HepG2 (cell line): ENCODE measurements at regions not wholly inside any gene's neighbourhood (a gene's known extent, or its start where the extent isn't known, plus 50 kb on each side); places are given as distances from the start of the nearest gene placed in this dataset.
A peak's percentile ranks its signal among the peaks of the same experiment; 100 is the strongest.

ENCODE experiments used
- ATF4 ChIP-seq, 2 experiments: fragments of 450-650 bp in 1 of 2; sonication (generic) in 1 of 2; formaldehyde crosslinking; IDR thresholded peaks; 2 replicates each; pipeline versions ENCODE4 v1.5.0 to v1.8.0; 2020 to 2022; ENCODE audit warnings: mild to moderate bottlenecking in 1 of 2, missing genetic modification reagents in 1 of 2
- BHLHE40 ChIP-seq: IDR thresholded peaks from 2 replicates; pipeline ENCODE4 v1.6.1; 2011; ENCODE audit warnings: low read length, improper control_type of control experiment
- CREBL2 ChIP-seq: sonication (generic); formaldehyde crosslinking; IDR thresholded peaks from 2 replicates; pipeline ENCODE4 v1.8.1; 2023; ENCODE audit warnings: missing genetic modification reagents, mild to moderate bottlenecking, borderline replicate concordance
- DPF2 ChIP-seq: sonication (generic); formaldehyde crosslinking; IDR thresholded peaks from 2 replicates; pipeline ENCODE4 v1.4.0; 2020; ENCODE audit warnings: mild to moderate bottlenecking, low read depth, missing genetic modification reagents, borderline replicate concordance
- EHMT2 ChIP-seq: fragments of 200-600 bp; sonication (generic); IDR thresholded peaks from 2 replicates; pipeline ENCODE4 v1.7.0; 2017; ENCODE audit warnings: antibody characterized with exemption, low read depth, low read length, borderline replicate concordance
- FOSL2 ChIP-seq: sonication (generic); formaldehyde crosslinking; IDR thresholded peaks from 2 replicates; pipeline ENCODE4 v1.4.0; 2020; ENCODE audit warnings: missing genetic modification reagents
- FOXP1 ChIP-seq, 2 experiments: fragments of 450-650 bp in 1 of 2; IDR thresholded peaks; 2 replicates each; pipeline ENCODE4 v1.6.1; 2017 to 2018; ENCODE audit warnings: antibody characterized with exemption in 1 of 2
- GATAD1 ChIP-seq: IDR thresholded peaks from 2 replicates; pipeline ENCODE4 v1.6.1; 2016; ENCODE audit warnings: missing genetic modification reagents, missing compliant biosample characterization
- GZF1 ChIP-seq: sonication (generic); formaldehyde crosslinking; IDR thresholded peaks from 2 replicates; pipeline ENCODE4 v1.5.1; 2020; ENCODE audit warnings: mild to moderate bottlenecking, missing genetic modification reagents
- MEF2D ChIP-seq: sonication (generic); formaldehyde crosslinking; IDR thresholded peaks from 2 replicates; pipeline ENCODE4 v1.5.1; 2020; ENCODE audit warnings: mild to moderate bottlenecking, missing genetic modification reagents
- MIER3 ChIP-seq: IDR thresholded peaks from 2 replicates; pipeline ENCODE4 v1.6.1; 2016; ENCODE audit warnings: missing compliant biosample characterization, borderline replicate concordance
- NFKBIZ ChIP-seq: IDR thresholded peaks from 2 replicates; pipeline ENCODE4 v1.6.1; 2018; ENCODE audit warnings: missing genetic modification reagents, missing compliant biosample characterization
- RFXAP ChIP-seq: sonication (generic); formaldehyde crosslinking; IDR thresholded peaks from 2 replicates; pipeline ENCODE4 v1.4.0; 2020; ENCODE audit warnings: missing genetic modification reagents, borderline replicate concordance
- SNAPC5 ChIP-seq: sonication (generic); formaldehyde crosslinking; IDR thresholded peaks from 2 replicates; pipeline ENCODE4 v1.8.1; 2023; ENCODE audit warnings: mild to moderate bottlenecking, missing genetic modification reagents, borderline replicate concordance
- SRSF4 ChIP-seq: fragments of 200-400 bp; formaldehyde crosslinking; IDR thresholded peaks from one replicate; pipeline ENCODE4 v1.6.1; 2018; ENCODE audit warnings: mild to moderate bottlenecking, low read depth, low read length, moderate library complexity; ENCODE audit not compliant: poor library complexity, severe bottlenecking
- TFE3 ChIP-seq: IDR thresholded peaks from 2 replicates; pipeline ENCODE4 v1.6.1; 2016
- ZBTB2 ChIP-seq: sonication (generic); formaldehyde crosslinking; IDR thresholded peaks from 2 replicates; pipeline ENCODE4 v1.8.0; 2022; ENCODE audit warnings: low read depth, missing genetic modification reagents
- ZNF225 ChIP-seq: sonication (generic); formaldehyde crosslinking; IDR thresholded peaks from 2 replicates; pipeline ENCODE4 v1.4.0; 2020; ENCODE audit warnings: mild to moderate bottlenecking, missing genetic modification reagents
- ZNF580 ChIP-seq: IDR thresholded peaks from 2 replicates; pipeline ENCODE4 v1.6.1; 2016; ENCODE audit warnings: low read depth, borderline replicate concordance
- ZNF709 ChIP-seq: sonication (generic); formaldehyde crosslinking; IDR thresholded peaks from 2 replicates; pipeline ENCODE4 v1.5.0; 2020; ENCODE audit warnings: mild to moderate bottlenecking, missing genetic modification reagents
- TF ChIP-seq, protein P1 (sequence below): IDR thresholded peaks from 2 replicates; pipeline ENCODE4 v1.6.1; 2016; ENCODE audit warnings: low read depth
- TF ChIP-seq, protein P2 (sequence below): sonication (generic); IDR thresholded peaks from 2 replicates; pipeline ENCODE4 v1.6.1; 2016; ENCODE audit warnings: low read depth, borderline replicate concordance

- TF ChIP-seq SNAPC5 (CRISPR knock-in tag) (no peak), MEF2D (CRISPR knock-in tag) (peak; percentile 42; the same call in 1 of the 2 replicates), SRSF4 (no peak), NFKBIZ (CRISPR knock-in tag) (peak; percentile 71; the same call in 1 of the 2 replicates), DPF2 (CRISPR knock-in tag) (peak; percentile 74), GATAD1 (CRISPR knock-in tag) (peak; percentile 59; the same call in 1 of the 2 replicates), FOSL2 (CRISPR knock-in tag) (peak; percentile 90), TFE3 (CRISPR knock-in tag) (peak; percentile 61), ZNF225 (no peak), EHMT2 (no peak), BHLHE40 (peak; percentile 27; the same call in 1 of the 2 replicates), ZNF709 (CRISPR knock-in tag) (no peak), FOXP1 (IDR thresholded peaks at IDR 0.05) (no peak), FOXP1 (CRISPR knock-in tag; IDR thresholded peaks at IDR 0.05) (peak; percentile 90), GZF1 (CRISPR knock-in tag) (no peak), CREBL2 (CRISPR knock-in tag) (no peak), ZNF580 (CRISPR knock-in tag) (0 out of 2 replicates have a peak, but pooled peaks have one; percentile 23), RFXAP (CRISPR knock-in tag) (no peak), ATF4 (CRISPR knock-in tag; IDR thresholded peaks at IDR 0.05) (peak in 1 of 2 experiments; percentile 64; a peak in 2 of 4 replicates), MIER3 (CRISPR knock-in tag) (peak; percentile 81; the same call in 1 of the 2 replicates), ZBTB2 (CRISPR knock-in tag) (no peak)
- TF ChIP-seq, protein P1, sequence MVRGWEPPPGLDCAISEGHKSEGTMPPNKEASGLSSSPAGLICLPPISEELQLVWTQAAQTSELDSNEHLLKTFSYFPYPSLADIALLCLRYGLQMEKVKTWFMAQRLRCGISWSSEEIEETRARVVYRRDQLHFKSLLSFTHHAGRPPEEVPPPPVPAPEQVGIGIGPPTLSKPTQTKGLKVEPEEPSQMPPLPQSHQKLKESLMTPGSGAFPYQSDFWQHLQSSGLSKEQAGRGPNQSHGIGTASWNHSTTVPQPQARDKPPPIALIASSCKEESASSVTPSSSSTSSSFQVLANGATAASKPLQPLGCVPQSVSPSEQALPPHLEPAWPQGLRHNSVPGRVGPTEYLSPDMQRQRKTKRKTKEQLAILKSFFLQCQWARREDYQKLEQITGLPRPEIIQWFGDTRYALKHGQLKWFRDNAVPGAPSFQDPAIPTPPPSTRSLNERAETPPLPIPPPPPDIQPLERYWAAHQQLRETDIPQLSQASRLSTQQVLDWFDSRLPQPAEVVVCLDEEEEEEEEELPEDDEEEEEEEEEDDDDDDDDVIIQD (CRISPR knock-in tag) = peak; percentile 87; the same call in 1 of the 2 replicates
- TF ChIP-seq, protein P2, sequence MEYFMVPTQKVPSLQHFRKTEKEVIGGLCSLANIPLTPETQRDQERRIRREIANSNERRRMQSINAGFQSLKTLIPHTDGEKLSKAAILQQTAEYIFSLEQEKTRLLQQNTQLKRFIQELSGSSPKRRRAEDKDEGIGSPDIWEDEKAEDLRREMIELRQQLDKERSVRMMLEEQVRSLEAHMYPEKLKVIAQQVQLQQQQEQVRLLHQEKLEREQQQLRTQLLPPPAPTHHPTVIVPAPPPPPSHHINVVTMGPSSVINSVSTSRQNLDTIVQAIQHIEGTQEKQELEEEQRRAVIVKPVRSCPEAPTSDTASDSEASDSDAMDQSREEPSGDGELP = peak; percentile 31; the same call in 1 of the 2 replicates
Measured at GRCh38 chr5:52709167-52709925, 78.4 kb upstream of the ITGA1 start (continued).
